PFSK-1 (cell line): ENCODE measurements at regions not wholly inside any gene's neighbourhood (a gene's known extent, or its start where the extent isn't known, plus 50 kb on each side); places are given as distances from the start of the nearest gene placed in this dataset.

Experiments used
- FOXP2 ChIP-seq: optimal IDR thresholded peaks from 2 replicates; pipeline ENCODE3; 2011; ENCODE audit warnings: borderline replicate concordance, control low read depth, inconsistent platforms; ENCODE audit not compliant: insufficient read depth; ENCODE audit errors: extremely low read length, extremely low read depth
- POLR2AphosphoS5 ChIP-seq: IDR thresholded peaks from 2 replicates; pipeline ENCODE4 v1.6.1; 2012; ENCODE audit warnings: low read depth, mild to moderate bottlenecking, control low read depth, low read length, moderate library complexity
- REST ChIP-seq, 2 experiments: IDR thresholded peaks; 2 replicates each; pipeline versions ENCODE4 v1.6.1 to v1.8.0; 2011 to 2012; ENCODE audit warnings: low read depth in 2 of 2, low read length in 2 of 2, control low read depth in 1 of 2, inconsistent platforms in 1 of 2, mild to moderate bottlenecking in 1 of 2, moderate library complexity in 1 of 2; ENCODE audit not compliant: insufficient read depth in 1 of 2
- SIN3A ChIP-seq: IDR thresholded peaks from 2 replicates; pipeline ENCODE4 v1.6.1; 2012; ENCODE audit warnings: mild to moderate bottlenecking, low read length, moderate library complexity, borderline replicate concordance; ENCODE audit not compliant: insufficient read depth
- TAF1 ChIP-seq: IDR thresholded peaks from 2 replicates; pipeline ENCODE4 v1.6.1; 2012; ENCODE audit warnings: low read length, control low read depth, borderline replicate concordance; ENCODE audit not compliant: insufficient read depth

- TF ChIP-seq SIN3A (no peak), POLR2AphosphoS5 (no peak), REST (IDR thresholded peaks at IDR 0.05; ENCODE audit: insufficient read depth in 1 of 2, low read depth in 2 of 2, low read length in 2 of 2) (no peak), TAF1 (no peak), FOXP2 (no peak)
Measured at GRCh38 chr22:19622061-19622441, 92.3 kb upstream of the SEPTIN5 start.
